KMS-11 (cell line): ENCODE measurements at regions not wholly inside any gene's neighbourhood (a gene's known extent, or its start where the extent isn't known, plus 50 kb on each side); places are given as distances from the start of the nearest gene placed in this dataset.

Experiments used
- H2AFZ ChIP-seq: fragments of 200-600 bp; sonication (generic); 2 replicates; pipeline ENCODE4 v1.6.1; 2016; ENCODE audit warnings: antibody characterized with exemption, mixed run types, low read depth
- H3K27ac ChIP-seq: fragments of 200-600 bp; sonication (generic); 2 replicates; pipeline ENCODE4 v1.6.1; 2016; ENCODE audit warnings: mild to moderate bottlenecking, mixed run types
- H3K27me3 ChIP-seq: fragments of 200-600 bp; sonication (generic); 2 replicates; pipeline ENCODE4 v1.6.1; 2017; ENCODE audit warnings: mild to moderate bottlenecking, low read depth, mixed run types, moderate library complexity; ENCODE audit not compliant: insufficient read depth
- H3K36me3 ChIP-seq: fragments of 200-600 bp; sonication (generic); 2 replicates; pipeline ENCODE4 v1.6.1; 2017; ENCODE audit warnings: mild to moderate bottlenecking, mixed run types; ENCODE audit not compliant: insufficient read depth
- H3K4me1 ChIP-seq: fragments of 200-600 bp; sonication (generic); 2 replicates; pipeline ENCODE4 v1.6.1; 2016; ENCODE audit warnings: mild to moderate bottlenecking, low read depth, mixed run types; ENCODE audit not compliant: poor library complexity, severe bottlenecking
- H3K4me2 ChIP-seq: fragments of 200-600 bp; sonication (generic); 2 replicates; pipeline ENCODE4 v1.7.0; 2016; ENCODE audit warnings: mild to moderate bottlenecking, mixed run types
- H3K4me3 ChIP-seq: fragments of 200-600 bp; sonication (generic); IDR thresholded peaks from 2 replicates; pipeline ENCODE4 v1.6.1; 2017; ENCODE audit warnings: low read depth, low read length, mixed read lengths; ENCODE audit not compliant: insufficient read depth
- H3K79me2 ChIP-seq: fragments of 200-600 bp; sonication (generic); 2 replicates; pipeline ENCODE4 v1.6.1; 2016; ENCODE audit warnings: low read depth, mixed run types; ENCODE audit not compliant: insufficient read depth
- H3K9ac ChIP-seq: fragments of 200-600 bp; sonication (generic); 2 replicates; pipeline ENCODE4 v1.6.1; 2016; ENCODE audit warnings: mild to moderate bottlenecking, mixed run types
- H4K20me1 ChIP-seq: fragments of 200-600 bp; sonication (generic); 2 replicates; pipeline ENCODE4 v1.6.1; 2016; ENCODE audit warnings: mild to moderate bottlenecking, mixed run types; ENCODE audit not compliant: insufficient read depth
- CTCF ChIP-seq: fragments of 200-600 bp; sonication (generic); conservative IDR thresholded peaks from 2 replicates; pipeline ENCODE4 v1.6.1; 2017; ENCODE audit warnings: low read depth, mild to moderate bottlenecking, antibody characterized with exemption, low read length, moderate library complexity, mixed read lengths

GRCh38 chr12:31906557-31907301 lies 52.5 kb upstream of the RESF1 start:
- Histone ChIP-seq H2AFZ (no peak overlapping the region), H3K36me3 (no peaks in the 10 kb centered on the region), H3K4me3 (no peak overlapping the region), H3K27ac (no peak overlapping the region), H3K4me2 (no peak overlapping the region), H3K27me3 (no peaks in the 10 kb centered on the region), H3K4me1 (no peaks in the 10 kb centered on the region), H3K79me2 (no peaks in the 10 kb centered on the region), H4K20me1 (no peaks in the 10 kb centered on the region), H3K9ac (no peak overlapping the region)
- TF ChIP-seq CTCF: no peak

GRCh38 chr12:31903025-31903424 lies 56.2 kb upstream of the RESF1 start:
- no peaks in the 10 kb centered on the region for H3K79me2 ChIP-seq
- no peak overlapping the region for H3K27ac ChIP-seq
- H3K27me3 ChIP-seq: no peaks in the 10 kb centered on the region
- no peaks in the 10 kb centered on the region for H4K20me1 ChIP-seq
- H3K4me1 ChIP-seq: peaks cover 30% of the 10 kb centered on the region
- no peak overlapping the region for H3K9ac ChIP-seq
- no peak overlapping the region for H3K4me3 ChIP-seq
- no peak overlapping the region for H3K4me2 ChIP-seq
- H3K36me3 ChIP-seq: no peaks in the 10 kb centered on the region
- TF ChIP-seq CTCF: no peak
- H2AFZ ChIP-seq: no peak overlapping the region

GRCh38 chr12:31900271-31900670 lies 58.9 kb upstream of the RESF1 start:
- no peak overlapping the region; the same call in 1 of the 2 replicates for H2AFZ ChIP-seq
- H4K20me1 ChIP-seq: no peaks in the 10 kb centered on the region
- no peak overlapping the region for H3K9ac ChIP-seq
- peaks cover 54% of the 10 kb centered on the region for H3K4me1 ChIP-seq
- H3K4me2 ChIP-seq: peak overlapping the region; percentile 34
- no peak for TF ChIP-seq CTCF
- no peaks in the 10 kb centered on the region for H3K27me3 ChIP-seq
- peak overlapping the region; percentile 36; the same call in 1 of the 2 replicates for H3K27ac ChIP-seq
- no peaks in the 10 kb centered on the region for H3K36me3 ChIP-seq
- no peaks in the 10 kb centered on the region for H3K79me2 ChIP-seq
- H3K4me3 ChIP-seq: no peak overlapping the region

GRCh38 chr12:31899109-31899508 lies 60.1 kb upstream of the RESF1 start:
- Histone ChIP-seq H3K36me3 (no peaks in the 10 kb centered on the region), H3K4me3 (no peak overlapping the region), H3K4me2 (peak overlapping the region; percentile 2; the same call in 1 of the 2 replicates), H3K9ac (no peak overlapping the region), H3K4me1 (peaks cover 63% of the 10 kb centered on the region), H3K27ac (no peak overlapping the region), H4K20me1 (no peaks in the 10 kb centered on the region), H3K27me3 (no peaks in the 10 kb centered on the region), H2AFZ (no peak overlapping the region), H3K79me2 (no peaks in the 10 kb centered on the region)
- TF ChIP-seq CTCF: no peak
